Fibroblast of lung (primary cell): ENCODE measurements at regions not wholly inside any gene's neighbourhood (a gene's known extent, or its start where the extent isn't known, plus 50 kb on each side); places are given as distances from the start of the nearest gene placed in this dataset.

Source experiments
- CTCF ChIP-seq, 2 donors: IDR thresholded peaks in 1 of 2; conservative IDR thresholded peaks in 1 of 2; 1 replicate in 1 of 2; 2 replicates in 1 of 2; pipeline ENCODE4 v1.5.1; 2011 to 2012; ENCODE audit warnings: low read length in 2 of 2, control low read depth in 1 of 2, inconsistent platforms in 1 of 2, low read depth in 1 of 2, mild to moderate bottlenecking in 1 of 2
- EZH2 ChIP-seq: IDR thresholded peaks from 2 replicates; pipeline ENCODE4 v1.5.1; 2012; ENCODE audit warnings: low read length, control low read depth, mild to moderate bottlenecking; ENCODE audit errors: missing control alignments

- TF ChIP-seq CTCF (conservative IDR thresholded peaks at IDR 0.05 in 1 of 2, IDR thresholded peaks at IDR 0.05 in 1 of 2; ENCODE audit: low read depth in 1 of 2, low read length in 2 of 2): no peak
- no peak for TF ChIP-seq EZH2
Measured at GRCh38 chr4:61003301-61003700, 196.8 kb upstream of the ADGRL3 start.
